ENCODE measurements at regions not wholly inside any gene's neighbourhood (a gene's known extent, or its start where the extent isn't known, plus 50 kb on each side); places are given as distances from the start of the nearest gene placed in this dataset.

- Mint-ChIP-seq H3K4me1 (no peaks in the 10 kb centered on the region), H3K36me3 (no peaks in the 10 kb centered on the region), H3K9me3 (no peaks in the 10 kb centered on the region), H3K27ac (no peak overlapping the region), H3K4me3 (no peak overlapping the region), H3K27me3 (ENCODE audit: low read depth) (no peaks in the 10 kb centered on the region)
- ChIA-PET POLR2A (no interaction called here), CTCF (no interaction called here)
- no peak for DNase-seq (ENCODE audit: low spot score)
- TF ChIP-seq NFE2L1 (CRISPR knock-in tag; IDR thresholded peaks at IDR 0.05) = no peak
- no peak for TF ChIP-seq E2F4 (CRISPR knock-in tag; IDR thresholded peaks at IDR 0.05; ENCODE audit: borderline replicate concordance, low read depth)
- no peak for TF ChIP-seq USF1 (CRISPR knock-in tag; IDR thresholded peaks at IDR 0.05)
- TF ChIP-seq CBFB (CRISPR knock-in tag; IDR thresholded peaks at IDR 0.05; ENCODE audit: low read depth) = no peak
- TF ChIP-seq NFYB (CRISPR knock-in tag; conservative IDR thresholded peaks at IDR 0.05; ENCODE audit: low read depth) = no peak
- TF ChIP-seq FOXP1 (CRISPR knock-in tag; IDR thresholded peaks at IDR 0.05; ENCODE audit: borderline replicate concordance) = no peak
- TF ChIP-seq ATF3 (CRISPR knock-in tag; conservative IDR thresholded peaks at IDR 0.05) = no peak
- TF ChIP-seq EMX1 (CRISPR knock-in tag; IDR thresholded peaks at IDR 0.05) = no peak
- no peak for TF ChIP-seq ZNF512 (CRISPR knock-in tag; IDR thresholded peaks at IDR 0.05; ENCODE audit: borderline replicate concordance)
- TF ChIP-seq SMAD3 (CRISPR knock-in tag; IDR thresholded peaks at IDR 0.05; ENCODE audit: borderline replicate concordance) = no peak
- no peak for TF ChIP-seq MYBL2 (CRISPR knock-in tag; IDR thresholded peaks at IDR 0.05)
- no peak for TF ChIP-seq AR (CRISPR knock-in tag; IDR thresholded peaks at IDR 0.05)
- TF ChIP-seq IRF2 (CRISPR knock-in tag; IDR thresholded peaks at IDR 0.05; ENCODE audit: borderline replicate concordance, low read depth) = no peak
- no peak for TF ChIP-seq ELF4 (CRISPR knock-in tag; IDR thresholded peaks at IDR 0.05; ENCODE audit: low read depth)
- TF ChIP-seq TCF7 (CRISPR knock-in tag; IDR thresholded peaks at IDR 0.05; ENCODE audit: low read depth) = no peak
- TF ChIP-seq CTCF (IDR thresholded peaks at IDR 0.05) = no peak
- TF ChIP-seq ZNF425 (CRISPR knock-in tag; conservative IDR thresholded peaks at IDR 0.05) = no peak
- no peak for ATAC-seq
Measured at GRCh38 chr3:94775746-94776145, 712.9 kb downstream of the NSUN3 start.

Data from WTC11 (cell line).